GDM1 (cell line): ENCODE measurements at regions not wholly inside any gene's neighbourhood (a gene's known extent, or its start where the extent isn't known, plus 50 kb on each side); places are given as distances from the start of the nearest gene placed in this dataset.
A peak's percentile ranks its signal among the peaks of the same experiment; 100 is the strongest.

Experiments used
- DNase-seq: peaks from one replicate; lab custom pipeline; 2025; lab: John Stamatoyannopoulos, UW

DNA sequence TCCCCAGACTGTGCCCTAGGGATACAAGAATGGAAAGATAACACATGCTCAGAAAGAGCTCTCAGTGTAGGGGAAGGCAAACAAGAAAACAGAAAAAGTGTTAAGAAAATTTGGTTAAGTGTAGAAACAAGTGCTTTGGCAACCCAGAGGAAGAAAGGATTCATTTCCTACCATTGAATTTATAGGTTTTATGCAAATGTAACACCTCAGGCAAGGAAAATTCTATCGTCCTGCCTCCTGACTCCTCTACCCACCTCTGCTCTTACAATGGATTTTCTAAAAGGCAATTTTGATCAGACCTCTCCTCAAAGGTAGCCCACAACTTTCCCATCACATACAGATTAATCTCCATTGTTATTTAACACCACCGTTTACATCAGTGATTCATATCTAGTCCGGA is 298.7 kb downstream of the RFC3 start:
- DNase-seq: no peak

- no peak for DNase-seq
These were observed 306.8 kb downstream of the RFC3 start for GRCh38 chr13:34124666-34125306.

GRCh38 chr13:34127523-34127922 is 309.6 kb downstream of the RFC3 start:
- no peak for DNase-seq

GRCh38 chr13:34128661-34129060 is 310.7 kb downstream of the RFC3 start:
- DNase-seq: no peak

DNA sequence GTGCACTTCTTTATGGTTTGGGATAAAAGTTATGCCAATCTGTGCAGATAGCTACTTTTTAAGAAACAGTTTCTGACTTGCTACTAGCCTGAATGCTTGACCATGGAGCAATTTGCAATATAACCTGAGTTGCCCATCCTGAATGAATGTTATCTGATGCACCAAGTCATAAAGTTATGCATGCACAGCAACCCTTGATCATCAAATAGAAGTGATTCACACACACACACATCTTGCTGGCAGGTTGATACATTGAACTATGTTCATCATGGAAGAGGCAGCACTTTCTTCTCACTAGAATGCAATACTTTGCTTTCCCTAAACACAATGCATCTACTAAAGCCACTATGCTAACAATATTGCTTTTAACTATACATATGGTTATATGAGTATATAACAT is 311.5 kb downstream of the RFC3 start:
- DNase-seq: no peak

DNA sequence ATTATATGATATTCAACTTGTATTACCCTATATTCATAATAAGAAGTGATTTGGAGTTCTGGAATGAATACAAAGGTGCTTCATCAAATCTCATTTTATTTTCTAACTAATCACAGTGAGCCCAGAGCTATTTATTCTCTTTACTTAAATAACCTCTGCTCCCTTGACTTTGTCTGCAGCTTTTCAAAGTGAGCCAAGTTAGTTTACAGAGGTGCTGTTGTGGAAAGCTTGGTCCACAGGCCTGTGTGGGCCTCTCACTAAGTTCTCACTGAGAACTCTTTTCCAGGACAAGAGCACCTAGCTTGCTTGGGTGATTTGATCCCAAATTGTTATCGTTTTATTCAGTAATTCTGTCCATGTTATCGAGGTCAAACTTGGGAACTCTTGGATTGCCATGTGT is 319.3 kb downstream of the RFC3 start:
- no peak for DNase-seq

- DNase-seq: no peak
These were observed 321.8 kb downstream of the RFC3 start for GRCh38 chr13:34139660-34140227.

- DNase-seq: no peak
These were observed 325.7 kb downstream of the RFC3 start for GRCh38 chr13:34143637-34144036.

DNA sequence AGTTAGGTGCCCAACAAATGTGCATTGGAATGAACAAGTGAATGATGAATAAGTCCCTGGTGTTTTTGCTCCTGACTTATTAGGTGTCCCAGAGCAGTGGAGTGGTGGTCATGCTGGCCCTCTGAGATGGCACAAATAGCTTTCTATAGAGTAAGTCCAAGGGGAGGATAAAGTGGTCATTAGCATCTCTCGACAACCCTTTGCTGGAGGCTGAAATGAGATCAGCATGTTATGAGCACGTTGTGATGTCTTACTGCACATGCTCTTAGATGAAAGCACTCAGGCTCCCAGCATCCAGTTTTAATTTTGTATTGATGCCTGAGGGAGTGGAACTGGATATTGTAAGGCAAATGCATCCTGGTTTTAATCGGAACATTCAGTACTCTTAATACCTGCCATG is 326.2 kb downstream of the RFC3 start:
- no peak for DNase-seq

GRCh38 chr13:34145061-34145460 is 327.1 kb downstream of the RFC3 start:
- DNase-seq: no peak

DNA sequence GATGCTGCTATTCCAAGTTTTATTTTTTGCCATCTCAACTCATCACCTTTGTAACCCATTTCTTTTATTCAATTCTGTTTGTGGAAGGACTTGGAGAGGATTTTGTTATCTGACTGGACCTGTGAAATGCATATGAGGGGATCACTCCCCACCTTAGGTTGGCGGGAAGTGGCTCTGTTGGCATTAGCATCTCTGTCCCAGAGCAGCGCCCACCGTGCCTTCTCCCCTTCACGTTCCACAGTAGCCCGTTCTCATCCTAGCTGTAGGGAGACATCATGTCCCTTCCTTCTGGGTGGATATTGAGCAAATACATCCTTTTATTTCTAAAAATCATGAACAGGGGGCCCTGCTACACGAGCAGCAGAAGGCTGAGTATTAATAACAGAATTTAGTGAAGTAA is 330.4 kb downstream of the RFC3 start:
- DNase-seq: no peak

DNA sequence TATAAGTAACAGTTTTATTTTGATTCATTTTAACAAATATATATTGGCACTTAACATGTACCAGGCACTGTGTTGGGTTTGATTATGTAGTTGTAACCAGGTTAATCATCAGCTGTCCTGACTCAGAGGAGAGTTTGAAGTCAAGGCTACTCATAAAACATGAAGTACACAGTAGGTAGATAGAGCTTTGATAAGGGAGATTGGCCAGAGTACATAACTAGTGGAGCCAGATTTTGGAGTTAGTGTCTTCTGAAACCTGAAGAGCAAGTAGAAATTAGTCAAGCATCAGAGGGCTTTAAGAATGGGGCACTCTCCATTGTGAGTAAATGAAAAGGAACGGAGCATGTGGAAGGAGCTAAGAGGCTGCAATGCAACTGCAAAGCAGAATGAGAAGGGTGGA is 333.9 kb downstream of the RFC3 start:
- DNase-seq: no peak

GRCh38 chr13:34152409-34152808 is 334.5 kb downstream of the RFC3 start:
- no peak for DNase-seq

DNA sequence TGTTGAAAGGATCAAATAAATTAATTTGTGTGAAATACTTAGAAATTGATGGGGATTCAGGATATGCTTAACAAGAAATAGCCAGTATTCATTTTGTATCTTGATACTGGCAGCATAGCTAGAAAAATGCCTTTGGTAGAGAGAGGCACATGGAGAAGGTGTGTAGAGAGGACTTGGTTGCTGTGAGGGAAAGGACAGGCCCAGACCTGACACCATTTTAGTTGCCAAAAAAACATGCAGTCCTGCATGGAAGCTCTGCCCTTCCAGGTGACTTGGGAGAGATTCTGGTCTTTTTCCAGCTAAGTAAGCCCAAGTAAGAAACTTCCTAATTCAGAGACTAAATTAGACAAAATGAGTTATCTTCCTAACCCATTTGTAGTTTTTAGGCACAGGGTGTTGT is 335.0 kb downstream of the RFC3 start:
- no peak for DNase-seq

GRCh38 chr13:34153428-34154180 is 335.7 kb downstream of the RFC3 start:
- no peak for DNase-seq

DNA sequence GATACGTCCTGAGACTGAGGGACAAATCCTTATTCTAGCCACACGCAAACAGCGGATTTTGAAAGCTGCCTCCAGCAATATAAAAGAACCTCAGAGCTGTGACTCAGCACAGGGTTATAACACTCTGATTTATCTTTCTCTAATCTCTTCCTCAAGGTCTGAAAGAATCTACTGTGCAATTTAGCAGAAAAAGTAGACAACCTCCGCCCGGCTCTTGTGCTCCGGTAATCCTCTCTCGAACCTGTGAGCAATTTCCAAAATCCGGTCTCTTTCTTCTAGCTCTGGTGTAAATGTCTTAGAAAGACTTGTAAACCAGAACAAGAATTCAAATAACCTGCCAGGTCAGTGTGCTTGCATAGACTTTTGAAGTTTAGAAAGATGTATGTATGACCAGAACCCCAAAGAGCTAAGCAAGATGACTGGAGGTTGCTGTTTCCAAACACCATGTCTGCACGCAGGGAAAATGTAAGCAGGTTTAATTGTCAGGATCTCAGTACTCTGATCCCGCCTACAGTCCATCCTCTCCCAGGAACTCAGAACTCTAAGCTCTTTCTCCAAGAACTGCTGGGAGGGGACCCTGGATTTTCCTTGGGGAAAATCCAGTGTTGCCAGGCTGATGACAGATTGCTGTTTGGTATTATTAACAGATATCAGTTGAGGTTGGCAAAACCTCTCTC is 338.1 kb downstream of the RFC3 start:
- DNase-seq: no peak

DNA sequence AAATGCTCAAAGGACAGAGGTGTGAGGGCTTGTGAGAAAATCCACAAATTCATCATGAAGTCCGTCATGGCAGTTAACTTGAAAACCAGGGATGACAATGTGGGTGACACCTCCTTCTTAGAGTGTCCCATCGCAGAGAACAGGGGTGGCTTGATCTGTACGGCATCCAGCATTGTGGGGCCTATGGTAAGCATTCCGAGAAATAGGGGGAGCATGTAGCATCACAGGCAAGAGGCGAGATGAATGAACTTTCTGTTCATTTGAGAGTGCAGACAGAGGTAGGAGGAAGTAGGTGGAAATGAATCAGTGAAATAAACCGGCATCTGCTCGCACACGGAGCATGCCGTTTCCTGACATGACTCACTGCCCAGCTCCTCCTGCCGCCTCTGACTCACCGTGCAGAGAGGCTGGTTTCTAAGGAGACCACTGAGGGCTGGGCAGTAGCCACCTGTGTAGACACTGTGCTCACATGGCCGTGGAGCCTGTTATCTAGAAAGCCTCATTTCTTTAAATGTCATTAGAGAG is 339.0 kb downstream of the RFC3 start:
- DNase-seq: peak; percentile 85

DNA sequence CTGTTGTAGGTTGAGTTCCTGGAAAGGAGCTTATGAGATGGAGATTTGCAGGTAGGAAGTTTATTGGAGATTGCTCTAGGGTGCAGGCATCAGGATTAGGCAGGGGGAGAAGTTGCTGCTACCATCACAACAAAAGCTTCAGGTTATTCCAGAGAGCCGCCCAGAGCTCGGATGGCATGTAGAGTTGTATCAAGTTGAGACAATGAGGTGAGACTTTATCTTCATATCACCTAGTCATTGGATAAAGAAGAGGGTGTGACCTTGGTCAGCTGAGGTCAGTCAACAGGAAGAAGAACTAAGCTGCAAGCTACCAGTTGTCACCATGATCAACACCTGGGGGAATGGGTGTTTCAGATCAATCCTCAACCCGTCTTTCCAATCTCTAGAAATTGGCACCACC is 342.0 kb downstream of the RFC3 start:
- DNase-seq: no peak

- no peak for DNase-seq
These were observed 344.1 kb downstream of the RFC3 start for GRCh38 chr13:34161931-34162543.

- DNase-seq: no peak
These were observed 344.6 kb downstream of the RFC3 start for GRCh38 chr13:34162544-34162933.

GRCh38 chr13:34164582-34164981 is 346.6 kb downstream of the RFC3 start:
- DNase-seq: no peak

DNA sequence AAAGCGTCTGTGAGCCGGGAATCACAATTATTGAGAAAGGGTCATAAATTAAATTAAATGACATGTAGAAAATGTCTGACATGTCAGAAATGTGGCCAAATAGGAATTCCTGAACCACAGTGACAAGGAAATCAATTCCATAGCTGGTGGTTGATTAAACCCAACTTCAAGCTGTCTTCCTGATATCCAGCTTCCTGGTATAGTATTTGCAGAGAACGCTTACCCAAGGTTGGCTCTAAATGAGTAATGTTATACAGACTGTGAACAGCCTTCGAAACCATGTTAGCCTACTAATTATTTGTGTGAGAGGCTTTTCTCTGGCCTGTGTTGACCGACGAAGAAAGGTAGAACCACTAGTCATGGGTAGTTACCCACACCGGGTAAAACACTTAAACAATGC is 347.2 kb downstream of the RFC3 start:
- DNase-seq: no peak
